Activated CD8-positive, alpha-beta T cell treated with anti-CD3 and anti-CD28 coated beads for 36 hours (primary cell): ENCODE measurements at regions not wholly inside any gene's neighbourhood (a gene's known extent, or its start where the extent isn't known, plus 50 kb on each side); places are given as distances from the start of the nearest gene placed in this dataset.

Experiments
- ATAC-seq: fragments of 200-7000 bp; cut with Tn5 transposase; one replicate; pipeline ENCODE4 v1.10.0; 2021; ENCODE audit warnings: mild to moderate bottlenecking, moderate library complexity
- CTCF ChIA-PET: fragments of 350-600 bp; sonication (Branson Sonifier 250); formaldehyde crosslinking; loops from one replicate; lab custom pipeline; 2021; ENCODE audit warnings: antibody characterized with exemption; lab: Charles Lee
- POLR2A ChIA-PET: fragments of 350-600 bp; sonication (Branson Sonifier 250); formaldehyde crosslinking; loops from one replicate; lab custom pipeline; 2021; ENCODE audit warnings: antibody characterized with exemption; lab: Charles Lee
- DNase-seq: peaks from one replicate; pipeline ENCODE4 v3.0.0-alpha.2; 2020
- H3K27ac Mint-ChIP-seq: one replicate; pipeline ENCODE4 v1.8.0; 2021; ENCODE audit warnings: mild to moderate bottlenecking, mixed read lengths
- H3K27me3 Mint-ChIP-seq: one replicate; pipeline ENCODE4 v1.8.0; 2021; ENCODE audit warnings: mixed read lengths
- H3K36me3 Mint-ChIP-seq: one replicate; pipeline ENCODE4 v1.8.0; 2021; ENCODE audit warnings: low read depth, mixed read lengths
- H3K4me1 Mint-ChIP-seq: one replicate; pipeline ENCODE4 v1.8.0; 2021; ENCODE audit warnings: low read depth, mixed read lengths
- H3K4me3 Mint-ChIP-seq: one replicate; pipeline ENCODE4 v1.8.0; 2021; ENCODE audit warnings: mild to moderate bottlenecking, moderate library complexity, mixed read lengths
- H3K9me3 Mint-ChIP-seq: one replicate; pipeline ENCODE4 v1.8.0; 2021; ENCODE audit warnings: mixed read lengths
- CTCF ChIP-seq: fragments of 200-600 bp; IDR thresholded peaks from one replicate; pipeline ENCODE4 v1.8.0; 2022; ENCODE audit warnings: antibody characterized with exemption, mild to moderate bottlenecking
- intact Hi-C: fragments of 100-400 bp; cut with micrococcal nuclease; formaldehyde crosslinking; loops from one replicate; pipeline ENCODE4 v1.10.0; 2022

GRCh38 chr11:113615098-113615497 lies 91.0 kb downstream of the TMPRSS5 start:
- Mint-ChIP-seq H3K9me3 (peaks cover 11% of the 10 kb centered on the region), H3K36me3 (no peaks in the 10 kb centered on the region), H3K4me3 (no peak overlapping the region), H3K4me1 (no peaks in the 10 kb centered on the region), H3K27me3 (peaks cover 11% of the 10 kb centered on the region), H3K27ac (no peak overlapping the region)
- TF ChIP-seq CTCF: no peak
- intact Hi-C loops: no loop called here
- DNase-seq: no peak
- ChIA-PET CTCF (no interaction called here), POLR2A (no interaction called here)
- no peak for ATAC-seq

DNA sequence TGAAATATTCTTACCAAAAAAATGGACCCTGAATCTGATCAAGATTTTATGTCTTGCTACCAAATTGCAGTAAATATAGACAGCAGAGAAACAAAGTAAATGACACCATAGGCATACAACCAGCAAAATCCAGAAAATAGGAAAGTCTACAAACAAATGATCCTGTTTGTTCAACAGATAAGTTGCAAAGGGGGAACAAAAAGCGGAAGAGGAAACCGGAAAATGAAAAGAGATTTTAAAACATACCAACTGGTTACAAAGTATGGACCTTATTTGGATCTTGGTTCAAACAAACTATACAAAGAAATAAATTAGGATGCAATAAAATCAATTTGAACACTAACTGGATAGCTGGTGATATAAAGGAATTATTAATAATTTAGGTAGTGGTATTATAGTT lies 92.0 kb downstream of the TMPRSS5 start:
- TF ChIP-seq CTCF: no peak
- intact Hi-C loops: no loop called here
- DNase-seq (no peak), ATAC-seq (no peak)
- Mint-ChIP-seq H3K9me3 (peaks cover 3% of the 10 kb centered on the region), H3K4me1 (no peaks in the 10 kb centered on the region), H3K27ac (no peak overlapping the region), H3K36me3 (no peaks in the 10 kb centered on the region), H3K4me3 (no peak overlapping the region), H3K27me3 (peaks cover 11% of the 10 kb centered on the region)
- ChIA-PET CTCF (no interaction called here), POLR2A (interaction anchor here (0.6 kb wide), 1 partner anchor 1362 kb away, joined by 4 read pairs; no protein-coding TSS in a partner anchor)

- DNase-seq (no peak), ATAC-seq (no peak)
- Mint-ChIP-seq H3K27ac (no peak overlapping the region), H3K4me3 (no peak overlapping the region), H3K36me3 (no peaks in the 10 kb centered on the region), H3K4me1 (no peaks in the 10 kb centered on the region), H3K9me3 (peaks cover 3% of the 10 kb centered on the region), H3K27me3 (peaks cover 11% of the 10 kb centered on the region)
- intact Hi-C loops: no loop called here
- TF ChIP-seq CTCF: no peak
- ChIA-PET POLR2A (interaction anchor here (0.6 kb wide), 1 partner anchor 1362 kb away, joined by 4 read pairs; no protein-coding TSS in a partner anchor), CTCF (interaction anchor here (1.2 kb wide), 1 partner anchor 10 kb away, joined by 3 read pairs; no protein-coding TSS in a partner anchor)
Measured at GRCh38 chr11:113613619-113614018, 92.5 kb downstream of the TMPRSS5 start.

DNA sequence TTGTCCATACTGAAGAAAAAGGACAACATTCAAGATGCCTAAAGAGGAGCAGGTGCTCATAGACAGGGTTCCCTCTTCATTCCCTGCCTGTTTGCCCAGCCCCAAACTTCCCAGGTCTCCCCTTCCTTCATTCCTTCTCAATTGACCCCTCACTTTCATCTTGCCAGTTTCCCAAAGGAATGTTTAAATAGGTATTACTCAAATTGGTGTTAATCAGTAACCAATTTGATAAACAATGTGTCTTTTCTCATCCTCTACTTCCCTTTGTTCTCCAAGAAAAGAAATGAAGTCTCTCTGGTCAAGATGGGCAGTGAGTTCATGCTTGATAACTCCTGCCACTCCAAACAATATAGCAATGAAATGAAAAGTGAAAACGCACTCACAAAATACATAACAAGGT lies 101.9 kb downstream of the TMPRSS5 start:
- CTCF ChIA-PET: no interaction called here
- H3K27me3 Mint-ChIP-seq: peaks cover 15% of the 10 kb centered on the region
- H3K4me1 Mint-ChIP-seq: no peaks in the 10 kb centered on the region
- POLR2A ChIA-PET: no interaction called here
- H3K9me3 Mint-ChIP-seq: peaks cover 3% of the 10 kb centered on the region
- no peak overlapping the region for H3K27ac Mint-ChIP-seq
- no peak for DNase-seq
- no peak for TF ChIP-seq CTCF
- no peak for ATAC-seq
- intact Hi-C loops: no loop called here
- no peak overlapping the region for H3K4me3 Mint-ChIP-seq
- H3K36me3 Mint-ChIP-seq: no peaks in the 10 kb centered on the region

DNA sequence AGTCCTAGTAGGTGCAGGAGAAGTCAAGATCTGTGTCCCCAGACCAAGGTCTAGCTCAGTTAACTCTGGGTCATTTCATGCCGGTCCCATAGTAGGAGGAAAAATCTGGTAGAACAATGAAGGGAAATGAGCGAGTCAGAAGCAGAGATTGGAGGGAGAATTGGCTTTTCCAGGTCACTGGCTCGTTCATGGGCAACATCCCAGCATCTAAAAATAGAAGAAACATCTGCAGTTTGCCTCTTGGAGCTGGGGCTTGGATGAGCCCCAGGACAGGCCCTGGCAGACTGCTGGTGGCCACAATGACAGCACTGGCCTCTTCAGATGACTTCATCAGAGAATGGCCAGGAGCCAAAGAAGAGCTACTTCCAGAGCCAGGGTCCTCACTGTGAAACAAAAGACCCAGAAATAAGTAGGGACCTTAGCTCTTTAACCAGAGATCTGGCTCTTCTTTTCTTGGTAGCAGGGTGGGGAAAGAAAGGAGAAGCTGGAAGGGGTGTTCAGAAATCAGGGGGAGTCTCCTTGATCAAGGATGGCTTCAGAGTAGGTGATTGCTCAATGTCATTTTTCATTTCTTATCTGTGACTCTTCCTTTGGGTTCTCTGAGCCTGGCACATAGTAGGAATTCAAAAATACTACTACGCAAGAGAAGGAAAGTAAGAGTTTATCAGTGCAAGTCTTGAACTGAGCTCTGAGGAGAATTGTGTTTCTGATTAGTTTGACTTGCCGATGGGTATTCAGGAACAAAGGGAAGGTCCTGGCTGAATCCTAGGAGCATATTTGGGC lies 102.6 kb downstream of the TMPRSS5 start:
- ChIA-PET CTCF (interaction anchor here (1.2 kb wide), 1 partner anchor 10 kb away, joined by 3 read pairs; no protein-coding TSS in a partner anchor), POLR2A (no interaction called here)
- Mint-ChIP-seq H3K36me3 (no peaks in the 10 kb centered on the region), H3K9me3 (peaks cover 3% of the 10 kb centered on the region), H3K27ac (no peak overlapping the region), H3K27me3 (peaks cover 17% of the 10 kb centered on the region), H3K4me3 (no peak overlapping the region), H3K4me1 (no peaks in the 10 kb centered on the region)
- DNase-seq: no peak
- ATAC-seq: no peak
- intact Hi-C loops: no loop called here
- TF ChIP-seq CTCF: no peak
